ENCODE measurements at regions not wholly inside any gene's neighbourhood (a gene's known extent, or its start where the extent isn't known, plus 50 kb on each side); places are given as distances from the start of the nearest gene placed in this dataset.

GRCh38 chr9:30280229-30280900 is 2104.1 kb upstream of the ACO1 start:
- BruUV-seq (replicated peaks): no TSS peak
- no peak overlapping the region for H3K4me3 ChIP-seq (replicated peaks in 1 of 3; ENCODE audit: insufficient read depth in 1 of 3, low read depth in 1 of 3, low read length in 3 of 3)
- no peaks in the 10 kb centered on the region for H3K79me2 ChIP-seq (ENCODE audit: control insufficient read depth, insufficient read depth, low read length)
- ChIA-PET CTCF (no interaction called here), POLR2A (no interaction called here)
- no peaks in the 10 kb centered on the region for H4K20me1 ChIP-seq (replicated peaks; ENCODE audit: control insufficient read depth, extremely low read depth, insufficient read depth, low read length)
- no peak overlapping the region for H3K27ac ChIP-seq (ENCODE audit: insufficient read depth, low read depth, low read length)
- TF ChIP-seq CTCF (IDR thresholded peaks at IDR 0.05; ENCODE audit: extremely low read depth in 1 of 2, insufficient read depth in 1 of 2, low read depth in 1 of 2, low read length in 2 of 2): no peak
- TF ChIP-seq POLR2AphosphoS5 (IDR thresholded peaks at IDR 0.05; ENCODE audit: insufficient read depth, low read depth, low read length): no peak
- no peak for TF ChIP-seq JUN (IDR thresholded peaks at IDR 0.05; ENCODE audit: borderline replicate concordance, insufficient read depth, insufficient read length, low read depth)
- no peak for TF ChIP-seq MYC (IDR thresholded peaks at IDR 0.05; ENCODE audit: low read depth, low read length)
- no peak for TF ChIP-seq MAX (IDR thresholded peaks at IDR 0.05; ENCODE audit: insufficient read depth, insufficient read length)
- no peak for TF ChIP-seq POLR2A (IDR thresholded peaks at IDR 0.05; ENCODE audit: low read depth, low read length)
- TF ChIP-seq GATA2 (IDR thresholded peaks at IDR 0.05; ENCODE audit: insufficient read depth, insufficient read length, low read depth, low read length): no peak
- TF ChIP-seq EZH2 (IDR thresholded peaks at IDR 0.05; ENCODE audit: borderline replicate concordance, low read depth, low read length, severe bottlenecking): no peak
- TF ChIP-seq FOS (IDR thresholded peaks at IDR 0.05; ENCODE audit: borderline replicate concordance, insufficient read depth, low read length): no peak
- no peak overlapping the region for H3K9ac ChIP-seq (replicated peaks; ENCODE audit: extremely low read depth, insufficient read depth, low read length)
- H3K4me1 ChIP-seq (ENCODE audit: control insufficient read depth, extremely low read depth, insufficient read depth, low read length): no peaks in the 10 kb centered on the region
- no peaks in the 10 kb centered on the region for H3K27me3 ChIP-seq (ENCODE audit: control insufficient read depth in 2 of 2, insufficient read depth in 2 of 2, low read length in 2 of 2)
- H3K9me1 ChIP-seq (replicated peaks; ENCODE audit: control insufficient read depth, extremely low read depth, insufficient read depth, low read length): no peaks in the 10 kb centered on the region
- H2AFZ ChIP-seq (ENCODE audit: low read depth, low read length): no peak overlapping the region
- DNase-seq (ENCODE audit: low read depth, low spot score) (no peak), FAIRE-seq (no peak)
- dilution Hi-C loops (cut with MboI; ENCODE audit: extremely low pct_ligation_motif_present, low sequenced_read_pairs): no loop called here
- peaks cover 3% of the 10 kb centered on the region for H3K9me3 ChIP-seq (replicated peaks; ENCODE audit: control insufficient read depth, insufficient read depth, low read length)
- H3K36me3 ChIP-seq (ENCODE audit: control insufficient read depth in 2 of 2, extremely low read depth in 1 of 2, insufficient read depth in 2 of 2, low read length in 2 of 2): no peaks in the 10 kb centered on the region
- intact Hi-C loops (cut with micrococcal nuclease): no loop called here
- no peak overlapping the region for H3K4me2 ChIP-seq (ENCODE audit: insufficient read depth, low read length)
